ENCODE measurements at regions not wholly inside any gene's neighbourhood (a gene's known extent, or its start where the extent isn't known, plus 50 kb on each side); places are given as distances from the start of the nearest gene placed in this dataset.

- no peak for DNase-seq (ENCODE audit: low spot score)
- Histone ChIP-seq H3K27me3 (ENCODE audit: control insufficient read depth in 3 of 3, insufficient read depth in 3 of 3, low read depth in 1 of 3, low read length in 3 of 3) (no peaks in the 10 kb centered on the region), H2BK12ac (ENCODE audit: low read length) (no peak overlapping the region), H3K79me1 (ENCODE audit: low read depth, low read length) (no peaks in the 10 kb centered on the region), H3K4me1 (ENCODE audit: control insufficient read depth in 2 of 2, insufficient read depth in 1 of 2, low read depth in 1 of 2, low read length in 2 of 2) (peaks cover 0 to 1% of the 10 kb centered on the region in 2 donors), H3K27ac (replicated peaks; ENCODE audit: low read length) (no peak overlapping the region), H3K23ac (ENCODE audit: low read depth, low read length, poor library complexity) (no peak overlapping the region), H3K18ac (ENCODE audit: low read length) (no peak overlapping the region), H2BK5ac (ENCODE audit: low read length) (no peak overlapping the region), H2BK15ac (ENCODE audit: low read length) (no peak overlapping the region), H4K91ac (ENCODE audit: low read depth, low read length, poor library complexity) (no peak overlapping the region), H3K9ac (ENCODE audit: low read depth, low read length, poor library complexity) (no peak overlapping the region), H2AFZ (ENCODE audit: low read length) (peak overlapping the region; percentile 50), H3K9me3 (replicated peaks in 1 of 2; ENCODE audit: control insufficient read depth in 2 of 2, insufficient read depth in 1 of 2, low read depth in 1 of 2, low read length in 2 of 2) (no peaks in the 10 kb centered on the region), H3K4ac (ENCODE audit: low read length) (no peak overlapping the region), H3K14ac (ENCODE audit: low read length) (no peak overlapping the region), H4K8ac (ENCODE audit: low read depth, low read length) (no peak overlapping the region), H2AK5ac (ENCODE audit: low read depth, low read length) (no peak overlapping the region), H3K36me3 (replicated peaks in 1 of 2; ENCODE audit: control insufficient read depth in 2 of 2, insufficient read depth in 2 of 2, low read length in 2 of 2) (no peaks in the 10 kb centered on the region), H2BK120ac (ENCODE audit: low read depth, low read length) (no peak overlapping the region), H3K4me3 (ENCODE audit: low read length in 2 of 2) (no peak overlapping the region), H3K4me2 (ENCODE audit: insufficient read depth, low read length, poor library complexity, severe bottlenecking) (no peak overlapping the region)
- no CpG with 5 or more reads among the region's 6 CpGs for WGBS, 2 donors (ENCODE audit: extremely low coverage in 2 of 2, insufficient read length in 2 of 2, insufficient replicate concordance in 1 of 2)
Measured at GRCh38 chr3:171944118-171945016, 95.0 kb upstream of the FNDC3B start.

GRCh38 chr3:171948674-171949073 lies 90.7 kb upstream of the FNDC3B start:
- H2BK120ac ChIP-seq (ENCODE audit: low read depth, low read length): no peak overlapping the region
- H4K8ac ChIP-seq (ENCODE audit: low read depth, low read length): no peak overlapping the region
- no peak overlapping the region for H4K91ac ChIP-seq (ENCODE audit: low read depth, low read length, poor library complexity)
- H3K36me3 ChIP-seq (replicated peaks in 1 of 2; ENCODE audit: control insufficient read depth in 2 of 2, insufficient read depth in 2 of 2, low read length in 2 of 2): no peaks in the 10 kb centered on the region
- no peak overlapping the region for H2BK12ac ChIP-seq (ENCODE audit: low read length)
- H3K23ac ChIP-seq (ENCODE audit: low read depth, low read length, poor library complexity): no peak overlapping the region
- H3K27me3 ChIP-seq (ENCODE audit: control insufficient read depth in 3 of 3, insufficient read depth in 3 of 3, low read depth in 1 of 3, low read length in 3 of 3): no peaks in the 10 kb centered on the region
- H2AFZ ChIP-seq (ENCODE audit: low read length): no peak overlapping the region
- DNase-seq (ENCODE audit: low spot score): no peak
- H3K4me1 ChIP-seq (ENCODE audit: control insufficient read depth in 2 of 2, insufficient read depth in 1 of 2, low read depth in 1 of 2, low read length in 2 of 2): peaks cover 3 to 20% of the 10 kb centered on the region in 2 donors
- H3K9me3 ChIP-seq (replicated peaks in 1 of 2; ENCODE audit: control insufficient read depth in 2 of 2, insufficient read depth in 1 of 2, low read depth in 1 of 2, low read length in 2 of 2): no peaks in the 10 kb centered on the region
- no peak overlapping the region for H3K4me2 ChIP-seq (ENCODE audit: insufficient read depth, low read length, poor library complexity, severe bottlenecking)
- no peak overlapping the region for H3K27ac ChIP-seq (replicated peaks; ENCODE audit: low read length)
- H2BK15ac ChIP-seq (ENCODE audit: low read length): no peak overlapping the region
- no peak overlapping the region for H2AK5ac ChIP-seq (ENCODE audit: low read depth, low read length)
- H3K18ac ChIP-seq (ENCODE audit: low read length): no peak overlapping the region
- H3K4ac ChIP-seq (ENCODE audit: low read length): no peak overlapping the region
- H3K14ac ChIP-seq (ENCODE audit: low read length): no peak overlapping the region
- no CpG with 5 or more reads among the region's 3 CpGs for WGBS, 2 donors (ENCODE audit: extremely low coverage in 2 of 2, insufficient read length in 2 of 2, insufficient replicate concordance in 1 of 2)
- no peak overlapping the region for H2BK5ac ChIP-seq (ENCODE audit: low read length)
- H3K9ac ChIP-seq (ENCODE audit: low read depth, low read length, poor library complexity): no peak overlapping the region
- H3K4me3 ChIP-seq (ENCODE audit: low read length in 2 of 2): no peak overlapping the region
- H3K79me1 ChIP-seq (ENCODE audit: low read depth, low read length): no peaks in the 10 kb centered on the region

- WGBS, 2 donors (ENCODE audit: extremely low coverage in 2 of 2, insufficient read length in 2 of 2, insufficient replicate concordance in 1 of 2): no CpG with 5 or more reads among the region's 1 CpG
- no peak overlapping the region for H4K8ac ChIP-seq (ENCODE audit: low read depth, low read length)
- no peaks in the 10 kb centered on the region for H3K9me3 ChIP-seq (replicated peaks in 1 of 2; ENCODE audit: control insufficient read depth in 2 of 2, insufficient read depth in 1 of 2, low read depth in 1 of 2, low read length in 2 of 2)
- H3K4me1 ChIP-seq (ENCODE audit: control insufficient read depth in 2 of 2, insufficient read depth in 1 of 2, low read depth in 1 of 2, low read length in 2 of 2): peaks cover 6 to 25% of the 10 kb centered on the region in 2 donors
- no peak overlapping the region for H3K18ac ChIP-seq (ENCODE audit: low read length)
- no peak overlapping the region for H3K14ac ChIP-seq (ENCODE audit: low read length)
- no peak overlapping the region for H3K4me3 ChIP-seq (ENCODE audit: low read length in 2 of 2)
- no peak overlapping the region for H2BK15ac ChIP-seq (ENCODE audit: low read length)
- H2AK5ac ChIP-seq (ENCODE audit: low read depth, low read length): no peak overlapping the region
- no peak overlapping the region for H2BK5ac ChIP-seq (ENCODE audit: low read length)
- no peak overlapping the region for H4K91ac ChIP-seq (ENCODE audit: low read depth, low read length, poor library complexity)
- H3K4ac ChIP-seq (ENCODE audit: low read length): no peak overlapping the region
- no peak for DNase-seq (ENCODE audit: low spot score)
- H3K9ac ChIP-seq (ENCODE audit: low read depth, low read length, poor library complexity): no peak overlapping the region
- no peaks in the 10 kb centered on the region for H3K36me3 ChIP-seq (replicated peaks in 1 of 2; ENCODE audit: control insufficient read depth in 2 of 2, insufficient read depth in 2 of 2, low read length in 2 of 2)
- H2AFZ ChIP-seq (ENCODE audit: low read length): no peak overlapping the region
- H3K27ac ChIP-seq (replicated peaks; ENCODE audit: low read length): no peak overlapping the region
- H3K79me1 ChIP-seq (ENCODE audit: low read depth, low read length): no peaks in the 10 kb centered on the region
- H3K23ac ChIP-seq (ENCODE audit: low read depth, low read length, poor library complexity): no peak overlapping the region
- no peaks in the 10 kb centered on the region for H3K27me3 ChIP-seq (ENCODE audit: control insufficient read depth in 3 of 3, insufficient read depth in 3 of 3, low read depth in 1 of 3, low read length in 3 of 3)
- no peak overlapping the region for H2BK120ac ChIP-seq (ENCODE audit: low read depth, low read length)
- no peak overlapping the region for H3K4me2 ChIP-seq (ENCODE audit: insufficient read depth, low read length, poor library complexity, severe bottlenecking)
- H2BK12ac ChIP-seq (ENCODE audit: low read length): no peak overlapping the region
Measured at GRCh38 chr3:171949554-171949953, 89.8 kb upstream of the FNDC3B start.

GRCh38 chr3:171950373-171950772 lies 89.0 kb upstream of the FNDC3B start:
- WGBS, 2 donors (ENCODE audit: extremely low coverage in 2 of 2, insufficient read length in 2 of 2, insufficient replicate concordance in 1 of 2): no CpG with 5 or more reads among the region's 1 CpG
- H3K4ac ChIP-seq (ENCODE audit: low read length): no peak overlapping the region
- no peak overlapping the region for H2AFZ ChIP-seq (ENCODE audit: low read length)
- H2AK5ac ChIP-seq (ENCODE audit: low read depth, low read length): no peak overlapping the region
- no peak overlapping the region for H2BK5ac ChIP-seq (ENCODE audit: low read length)
- no peaks in the 10 kb centered on the region for H3K36me3 ChIP-seq (replicated peaks in 1 of 2; ENCODE audit: control insufficient read depth in 2 of 2, insufficient read depth in 2 of 2, low read length in 2 of 2)
- no peak overlapping the region for H3K18ac ChIP-seq (ENCODE audit: low read length)
- H3K23ac ChIP-seq (ENCODE audit: low read depth, low read length, poor library complexity): no peak overlapping the region
- H3K4me3 ChIP-seq (ENCODE audit: low read length in 2 of 2): no peak overlapping the region
- H4K91ac ChIP-seq (ENCODE audit: low read depth, low read length, poor library complexity): no peak overlapping the region
- H3K27ac ChIP-seq (replicated peaks; ENCODE audit: low read length): no peak overlapping the region
- H3K27me3 ChIP-seq (ENCODE audit: control insufficient read depth in 3 of 3, insufficient read depth in 3 of 3, low read depth in 1 of 3, low read length in 3 of 3): no peaks in the 10 kb centered on the region
- no peak overlapping the region for H3K4me2 ChIP-seq (ENCODE audit: insufficient read depth, low read length, poor library complexity, severe bottlenecking)
- H3K79me1 ChIP-seq (ENCODE audit: low read depth, low read length): no peaks in the 10 kb centered on the region
- no peak overlapping the region for H2BK120ac ChIP-seq (ENCODE audit: low read depth, low read length)
- no peak overlapping the region for H4K8ac ChIP-seq (ENCODE audit: low read depth, low read length)
- H3K9me3 ChIP-seq (replicated peaks in 1 of 2; ENCODE audit: control insufficient read depth in 2 of 2, insufficient read depth in 1 of 2, low read depth in 1 of 2, low read length in 2 of 2): no peaks in the 10 kb centered on the region
- peaks cover 6 to 33% of the 10 kb centered on the region in 2 donors for H3K4me1 ChIP-seq (ENCODE audit: control insufficient read depth in 2 of 2, insufficient read depth in 1 of 2, low read depth in 1 of 2, low read length in 2 of 2)
- no peak overlapping the region for H2BK15ac ChIP-seq (ENCODE audit: low read length)
- H2BK12ac ChIP-seq (ENCODE audit: low read length): no peak overlapping the region
- H3K14ac ChIP-seq (ENCODE audit: low read length): no peak overlapping the region
- DNase-seq (ENCODE audit: low spot score): no peak
- H3K9ac ChIP-seq (ENCODE audit: low read depth, low read length, poor library complexity): no peak overlapping the region
